NB4 (cell line): ENCODE measurements at regions not wholly inside any gene's neighbourhood (a gene's known extent, or its start where the extent isn't known, plus 50 kb on each side); places are given as distances from the start of the nearest gene placed in this dataset.

Source experiments
- MYC ChIP-seq: IDR thresholded peaks from 2 replicates; pipeline ENCODE4 v1.6.1; 2011; ENCODE audit warnings: low read depth, low read length
- POLR2A ChIP-seq: IDR thresholded peaks from 2 replicates; pipeline ENCODE4 v1.6.1; 2011; ENCODE audit warnings: mild to moderate bottlenecking; ENCODE audit not compliant: insufficient read length; ENCODE audit errors: extremely low read depth
- TF ChIP-seq, protein P1 (sequence below): IDR thresholded peaks from one replicate; pipeline ENCODE4 v1.5.1; 2012; ENCODE audit warnings: low read depth, low read length

DNA sequence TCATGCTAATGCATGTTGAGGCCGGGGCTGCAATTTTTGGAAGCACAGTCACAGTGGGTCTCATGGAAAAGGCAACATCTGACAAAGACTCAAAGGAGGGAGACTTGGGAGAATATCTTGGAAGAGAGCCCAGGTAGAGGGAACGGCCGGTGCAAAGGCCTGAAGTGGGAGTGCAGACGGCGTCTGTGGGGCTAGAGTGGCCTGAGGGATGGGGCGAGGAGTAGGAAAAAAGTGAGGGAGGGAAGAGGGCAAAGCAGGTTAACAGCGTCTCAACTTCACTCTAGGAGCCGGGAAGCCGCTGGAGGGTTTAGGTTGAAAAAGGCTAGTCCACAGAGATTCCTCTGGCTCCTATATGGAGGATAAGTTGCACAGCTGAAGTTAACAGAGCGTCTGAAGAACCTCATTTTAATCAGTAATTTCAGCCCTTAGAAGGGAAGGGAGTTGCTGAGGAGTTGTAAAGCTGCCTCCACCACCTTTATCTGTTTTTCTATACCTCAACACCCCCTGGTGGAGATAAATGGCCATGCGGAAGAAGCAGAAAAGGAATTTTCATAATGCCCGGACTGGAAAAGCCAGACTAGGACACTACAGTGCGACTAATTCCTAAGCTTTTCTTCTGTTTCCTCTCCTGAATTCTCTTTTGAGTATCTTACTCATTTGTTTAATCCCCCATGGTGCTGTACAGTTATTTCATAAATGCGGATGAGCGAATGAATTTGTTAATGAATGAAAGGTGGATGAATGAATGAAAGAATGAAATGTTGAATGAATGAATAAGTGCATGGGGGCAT, 78.7 kb upstream of the ZNF281 start:
- TF ChIP-seq, protein P1, sequence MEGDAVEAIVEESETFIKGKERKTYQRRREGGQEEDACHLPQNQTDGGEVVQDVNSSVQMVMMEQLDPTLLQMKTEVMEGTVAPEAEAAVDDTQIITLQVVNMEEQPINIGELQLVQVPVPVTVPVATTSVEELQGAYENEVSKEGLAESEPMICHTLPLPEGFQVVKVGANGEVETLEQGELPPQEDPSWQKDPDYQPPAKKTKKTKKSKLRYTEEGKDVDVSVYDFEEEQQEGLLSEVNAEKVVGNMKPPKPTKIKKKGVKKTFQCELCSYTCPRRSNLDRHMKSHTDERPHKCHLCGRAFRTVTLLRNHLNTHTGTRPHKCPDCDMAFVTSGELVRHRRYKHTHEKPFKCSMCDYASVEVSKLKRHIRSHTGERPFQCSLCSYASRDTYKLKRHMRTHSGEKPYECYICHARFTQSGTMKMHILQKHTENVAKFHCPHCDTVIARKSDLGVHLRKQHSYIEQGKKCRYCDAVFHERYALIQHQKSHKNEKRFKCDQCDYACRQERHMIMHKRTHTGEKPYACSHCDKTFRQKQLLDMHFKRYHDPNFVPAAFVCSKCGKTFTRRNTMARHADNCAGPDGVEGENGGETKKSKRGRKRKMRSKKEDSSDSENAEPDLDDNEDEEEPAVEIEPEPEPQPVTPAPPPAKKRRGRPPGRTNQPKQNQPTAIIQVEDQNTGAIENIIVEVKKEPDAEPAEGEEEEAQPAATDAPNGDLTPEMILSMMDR, result peak; percentile 73
- TF ChIP-seq POLR2A (no peak), MYC (no peak)
